ENCODE measurements at regions not wholly inside any gene's neighbourhood (a gene's known extent, or its start where the extent isn't known, plus 50 kb on each side); places are given as distances from the start of the nearest gene placed in this dataset.
"Not testable (repeated sequence)": the region's sequence is repeated elsewhere in the genome, so short reads cannot be mapped to it uniquely, and the experiment has no call there.

- DNase-seq (ENCODE audit: low spot score): no peak
Measured at GRCh38 chr13:26896986-26897668, 136.5 kb upstream of the GPR12 start.

- DNase-seq (ENCODE audit: low spot score): no peak
Measured at GRCh38 chr13:26895808-26896466, 135.4 kb upstream of the GPR12 start.

- no peak for DNase-seq (ENCODE audit: low spot score)
Measured at GRCh38 chr13:26895081-26895807, 134.7 kb upstream of the GPR12 start.

- no peak for DNase-seq (ENCODE audit: low spot score)
Measured at GRCh38 chr13:26888632-26889031, 128.0 kb upstream of the GPR12 start.

- DNase-seq (ENCODE audit: low spot score): no peak
Measured at GRCh38 chr13:26887594-26887993, 127.0 kb upstream of the GPR12 start.

GRCh38 chr13:26883613-26884257 is 123.1 kb upstream of the GPR12 start:
- DNase-seq (ENCODE audit: low spot score): no peak

GRCh38 chr13:26882731-26883130 is 122.1 kb upstream of the GPR12 start:
- no peak for DNase-seq (ENCODE audit: low spot score)

- no peak for DNase-seq (ENCODE audit: low spot score)
Measured at GRCh38 chr13:26881154-26881553, 120.6 kb upstream of the GPR12 start.

- no peak for DNase-seq (ENCODE audit: low spot score)
Measured at GRCh38 chr13:26880735-26881134, 120.1 kb upstream of the GPR12 start.

GRCh38 chr13:26878438-26878837 is 117.9 kb upstream of the GPR12 start:
- DNase-seq (ENCODE audit: low spot score): no peak

GRCh38 chr13:26873386-26873698 is 112.8 kb upstream of the GPR12 start:
- DNase-seq (ENCODE audit: low spot score): no peak

- peak; percentile 24 for DNase-seq (ENCODE audit: low spot score)
Measured at GRCh38 chr13:26872525-26873385, 112.2 kb upstream of the GPR12 start.

GRCh38 chr13:26867451-26868091 is 107.0 kb upstream of the GPR12 start:
- DNase-seq (ENCODE audit: low spot score): peak; percentile 47

GRCh38 chr13:26864576-26864975 is 104.0 kb upstream of the GPR12 start:
- DNase-seq (ENCODE audit: low spot score): no peak

GRCh38 chr13:26861941-26862340 is 101.4 kb upstream of the GPR12 start:
- DNase-seq (ENCODE audit: low spot score): no peak

- no peak for DNase-seq (ENCODE audit: low spot score)
Measured at GRCh38 chr13:26855921-26856320, 95.3 kb upstream of the GPR12 start.

GRCh38 chr13:26855071-26855470 is 94.5 kb upstream of the GPR12 start:
- DNase-seq (ENCODE audit: low spot score): no peak

- peak; percentile 96 for DNase-seq (ENCODE audit: low spot score)
Measured at GRCh38 chr13:26853323-26853722, 92.7 kb upstream of the GPR12 start.

- DNase-seq (ENCODE audit: low spot score): no peak
Measured at GRCh38 chr13:26847281-26847680, 86.7 kb upstream of the GPR12 start.

- not testable (repeated sequence) for DNase-seq (ENCODE audit: low spot score)
Measured at GRCh38 chr13:26845063-26845462, 84.5 kb upstream of the GPR12 start.

GRCh38 chr13:26839682-26840081 is 79.1 kb upstream of the GPR12 start:
- DNase-seq (ENCODE audit: low spot score): no peak

Measured in umbilical cord (tissue), 1 donor.